Thyroid gland (tissue), 4 donors: ENCODE measurements at regions not wholly inside any gene's neighbourhood (a gene's known extent, or its start where the extent isn't known, plus 50 kb on each side); places are given as distances from the start of the nearest gene placed in this dataset.

Experiments used
- POLR2A ChIP-seq, 2 donors: fragments of 450-650 bp; IDR thresholded peaks; one replicate each; pipeline ENCODE4 v1.6.1; 2017; ENCODE audit warnings: antibody characterized with exemption in 2 of 2, mild to moderate bottlenecking in 2 of 2, moderate library complexity in 1 of 2
- TF ChIP-seq, protein P1 (sequence below), 6 experiments: fragments of 200-600 bp in 3 of 6; fragments of 450-650 bp in 3 of 6; sonication (generic) in 3 of 6; IDR thresholded peaks; one replicate each; pipeline ENCODE4 v1.5.1; 2016 to 2019; ENCODE audit warnings: antibody characterized with exemption in 6 of 6, mild to moderate bottlenecking in 2 of 6, inconsistent platforms in 1 of 6, moderate library complexity in 1 of 6

DNA sequence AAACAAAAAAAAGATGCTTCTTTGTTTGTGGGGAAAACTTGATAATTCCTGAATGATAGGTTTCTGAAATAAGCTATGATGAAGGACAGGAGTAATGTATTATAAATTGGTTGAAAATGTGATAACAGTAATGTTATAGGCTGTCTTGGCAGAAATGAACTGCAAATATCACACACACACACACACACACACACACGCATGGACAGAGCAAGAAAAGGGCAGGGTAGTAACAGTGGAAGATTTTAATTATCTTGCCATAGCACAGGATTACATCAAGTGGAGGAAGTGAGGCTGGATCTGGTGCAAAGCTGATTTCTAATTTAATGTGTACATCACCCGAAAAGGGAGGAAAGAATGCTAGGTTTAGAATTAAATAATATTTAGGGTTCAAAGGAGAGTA lies 97.5 kb upstream of the CXXC4 start:
- TF ChIP-seq, protein P1, sequence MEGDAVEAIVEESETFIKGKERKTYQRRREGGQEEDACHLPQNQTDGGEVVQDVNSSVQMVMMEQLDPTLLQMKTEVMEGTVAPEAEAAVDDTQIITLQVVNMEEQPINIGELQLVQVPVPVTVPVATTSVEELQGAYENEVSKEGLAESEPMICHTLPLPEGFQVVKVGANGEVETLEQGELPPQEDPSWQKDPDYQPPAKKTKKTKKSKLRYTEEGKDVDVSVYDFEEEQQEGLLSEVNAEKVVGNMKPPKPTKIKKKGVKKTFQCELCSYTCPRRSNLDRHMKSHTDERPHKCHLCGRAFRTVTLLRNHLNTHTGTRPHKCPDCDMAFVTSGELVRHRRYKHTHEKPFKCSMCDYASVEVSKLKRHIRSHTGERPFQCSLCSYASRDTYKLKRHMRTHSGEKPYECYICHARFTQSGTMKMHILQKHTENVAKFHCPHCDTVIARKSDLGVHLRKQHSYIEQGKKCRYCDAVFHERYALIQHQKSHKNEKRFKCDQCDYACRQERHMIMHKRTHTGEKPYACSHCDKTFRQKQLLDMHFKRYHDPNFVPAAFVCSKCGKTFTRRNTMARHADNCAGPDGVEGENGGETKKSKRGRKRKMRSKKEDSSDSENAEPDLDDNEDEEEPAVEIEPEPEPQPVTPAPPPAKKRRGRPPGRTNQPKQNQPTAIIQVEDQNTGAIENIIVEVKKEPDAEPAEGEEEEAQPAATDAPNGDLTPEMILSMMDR (IDR thresholded peaks at IDR 0.05) = no peak
- no peak for TF ChIP-seq POLR2A (IDR thresholded peaks at IDR 0.05)
